Omental fat pad (tissue), 3 donors: ENCODE measurements at regions not wholly inside any gene's neighbourhood (a gene's known extent, or its start where the extent isn't known, plus 50 kb on each side); places are given as distances from the start of the nearest gene placed in this dataset.

Experiments
- ATAC-seq: fragments of 150-250 bp; one replicate; pipeline ENCODE4 v1.9.1; 2016; ENCODE audit warnings: mild to moderate bottlenecking, moderate library complexity; ENCODE audit not compliant: low FRiP score
- DNase-seq: peaks from one replicate; pipeline ENCODE4 v3.0.0-alpha.2; 2019; ENCODE audit warnings: low spot score
- TF ChIP-seq, protein P1 (sequence below), 3 donors: fragments of 450-650 bp; IDR thresholded peaks; one replicate each; pipeline ENCODE4 v1.5.1; 2016 to 2017; ENCODE audit warnings: antibody characterized with exemption in 3 of 3, mild to moderate bottlenecking in 3 of 3, moderate library complexity in 2 of 3

DNA sequence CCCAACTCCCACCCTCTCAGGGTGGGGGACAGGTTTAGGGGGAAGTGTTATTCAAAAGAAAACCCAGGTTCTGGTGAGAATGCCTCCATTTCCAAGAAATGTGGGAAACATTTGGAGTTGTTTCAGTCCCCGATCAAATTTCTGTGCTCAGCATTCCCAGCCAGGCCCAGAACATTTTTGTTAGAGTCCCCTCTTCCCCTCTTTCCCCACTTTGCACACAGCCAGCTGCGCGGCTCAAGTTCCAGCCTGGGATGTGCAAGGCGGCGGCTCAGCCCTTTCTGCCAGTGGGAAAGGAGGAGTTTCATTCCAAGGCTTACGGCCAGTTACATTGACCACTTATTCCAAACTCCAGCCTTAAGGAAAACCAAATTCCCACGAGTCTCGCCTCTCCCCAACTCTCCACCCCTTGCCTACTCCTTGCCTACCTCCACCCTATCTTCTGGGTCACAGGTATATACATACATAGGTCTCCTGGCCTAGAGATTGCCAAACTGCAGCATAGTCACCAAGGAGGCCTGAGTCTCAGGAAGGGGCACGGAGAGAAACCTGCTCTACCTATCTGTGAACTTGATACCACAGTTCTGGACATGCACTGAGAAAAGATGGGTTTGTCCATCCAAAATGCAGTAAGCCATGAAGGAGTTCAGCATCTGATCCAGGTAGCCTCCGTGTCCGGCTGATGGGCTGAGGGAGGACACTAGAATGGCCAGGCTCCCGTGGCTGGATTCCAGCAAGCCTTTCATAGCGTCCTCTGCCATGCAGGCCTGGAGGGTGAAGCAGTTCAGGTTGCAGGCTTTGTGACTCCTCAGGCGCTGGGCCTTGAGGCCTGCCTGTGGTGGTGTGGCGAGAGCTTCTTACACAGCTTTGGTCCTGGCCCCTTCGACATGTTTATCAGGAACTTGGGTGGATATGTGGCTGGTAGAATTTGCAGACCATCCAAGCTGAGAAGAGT, 154.5 kb downstream of the ZFP36L2 start:
- TF ChIP-seq, protein P1, sequence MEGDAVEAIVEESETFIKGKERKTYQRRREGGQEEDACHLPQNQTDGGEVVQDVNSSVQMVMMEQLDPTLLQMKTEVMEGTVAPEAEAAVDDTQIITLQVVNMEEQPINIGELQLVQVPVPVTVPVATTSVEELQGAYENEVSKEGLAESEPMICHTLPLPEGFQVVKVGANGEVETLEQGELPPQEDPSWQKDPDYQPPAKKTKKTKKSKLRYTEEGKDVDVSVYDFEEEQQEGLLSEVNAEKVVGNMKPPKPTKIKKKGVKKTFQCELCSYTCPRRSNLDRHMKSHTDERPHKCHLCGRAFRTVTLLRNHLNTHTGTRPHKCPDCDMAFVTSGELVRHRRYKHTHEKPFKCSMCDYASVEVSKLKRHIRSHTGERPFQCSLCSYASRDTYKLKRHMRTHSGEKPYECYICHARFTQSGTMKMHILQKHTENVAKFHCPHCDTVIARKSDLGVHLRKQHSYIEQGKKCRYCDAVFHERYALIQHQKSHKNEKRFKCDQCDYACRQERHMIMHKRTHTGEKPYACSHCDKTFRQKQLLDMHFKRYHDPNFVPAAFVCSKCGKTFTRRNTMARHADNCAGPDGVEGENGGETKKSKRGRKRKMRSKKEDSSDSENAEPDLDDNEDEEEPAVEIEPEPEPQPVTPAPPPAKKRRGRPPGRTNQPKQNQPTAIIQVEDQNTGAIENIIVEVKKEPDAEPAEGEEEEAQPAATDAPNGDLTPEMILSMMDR (IDR thresholded peaks at IDR 0.05), result no peak

DNA sequence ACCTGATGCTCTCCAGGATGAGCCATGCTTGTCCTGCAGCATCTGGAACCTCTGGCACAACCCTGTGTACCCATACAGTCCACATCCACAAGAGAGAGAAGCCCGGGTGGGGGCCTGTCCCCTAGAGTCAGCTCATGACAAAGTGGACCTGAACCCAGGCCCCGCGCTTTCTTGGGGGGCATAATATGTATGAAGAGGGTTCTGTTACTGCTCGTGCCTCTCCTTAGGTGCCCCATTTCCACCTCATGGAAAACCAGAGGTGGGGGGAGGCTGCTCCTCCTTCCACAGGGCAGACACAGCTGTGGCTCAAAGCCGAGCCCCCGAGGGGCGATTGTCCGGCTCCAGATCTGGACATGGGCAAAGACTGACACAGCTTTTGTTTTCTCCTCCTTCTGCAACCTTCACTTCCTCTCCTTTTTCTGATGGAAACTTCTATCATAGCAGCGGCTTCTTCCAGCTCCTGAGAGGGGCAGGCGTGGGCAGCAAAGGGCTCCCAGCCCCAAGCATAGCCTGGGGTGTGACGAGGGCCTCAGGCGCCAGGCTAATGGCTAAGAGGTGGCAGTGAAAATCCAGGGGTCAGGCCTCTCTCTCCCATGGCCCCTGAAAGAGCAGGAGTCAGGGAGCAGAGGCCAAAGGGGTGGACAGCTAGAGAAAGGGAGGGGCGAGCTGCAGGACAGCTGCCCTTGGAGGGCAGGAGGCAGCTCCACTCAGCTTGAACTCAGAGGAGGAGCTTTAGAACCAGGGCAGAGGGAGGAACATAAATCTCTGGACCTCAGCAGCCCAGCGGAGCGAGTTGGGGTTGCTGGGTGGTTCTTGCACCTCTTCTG, 155.5 kb downstream of the ZFP36L2 start:
- no peak for ATAC-seq
- DNase-seq, result no peak
- TF ChIP-seq, protein P1 (IDR thresholded peaks at IDR 0.05), result no peak

More for the DNA sequence above, 154.5 kb downstream of the ZFP36L2 start:
- no peak for DNase-seq
- no peak for ATAC-seq

DNA sequence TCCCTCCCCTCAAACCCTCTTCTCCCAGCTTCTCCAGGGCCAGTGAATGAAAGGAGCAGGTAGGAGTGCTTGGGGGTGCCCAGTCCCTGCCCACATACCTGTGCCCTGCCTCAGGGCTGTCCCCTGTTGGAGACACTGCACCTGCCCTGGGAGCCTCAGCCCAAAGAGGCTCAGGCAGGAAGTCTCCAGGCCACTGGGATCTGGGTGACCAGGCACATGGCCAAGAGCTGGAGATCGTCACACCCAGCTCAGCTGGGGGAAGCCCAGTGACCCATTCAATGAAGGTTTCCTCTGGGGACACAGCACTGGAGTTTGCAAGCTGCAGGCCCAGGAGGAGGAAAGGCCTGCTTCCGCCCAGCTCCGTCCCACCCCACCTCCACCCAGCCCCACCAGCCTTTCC, 156.4 kb downstream of the ZFP36L2 start:
- TF ChIP-seq, protein P1 (IDR thresholded peaks at IDR 0.05), result no peak
- no peak for ATAC-seq
- no peak for DNase-seq

DNA sequence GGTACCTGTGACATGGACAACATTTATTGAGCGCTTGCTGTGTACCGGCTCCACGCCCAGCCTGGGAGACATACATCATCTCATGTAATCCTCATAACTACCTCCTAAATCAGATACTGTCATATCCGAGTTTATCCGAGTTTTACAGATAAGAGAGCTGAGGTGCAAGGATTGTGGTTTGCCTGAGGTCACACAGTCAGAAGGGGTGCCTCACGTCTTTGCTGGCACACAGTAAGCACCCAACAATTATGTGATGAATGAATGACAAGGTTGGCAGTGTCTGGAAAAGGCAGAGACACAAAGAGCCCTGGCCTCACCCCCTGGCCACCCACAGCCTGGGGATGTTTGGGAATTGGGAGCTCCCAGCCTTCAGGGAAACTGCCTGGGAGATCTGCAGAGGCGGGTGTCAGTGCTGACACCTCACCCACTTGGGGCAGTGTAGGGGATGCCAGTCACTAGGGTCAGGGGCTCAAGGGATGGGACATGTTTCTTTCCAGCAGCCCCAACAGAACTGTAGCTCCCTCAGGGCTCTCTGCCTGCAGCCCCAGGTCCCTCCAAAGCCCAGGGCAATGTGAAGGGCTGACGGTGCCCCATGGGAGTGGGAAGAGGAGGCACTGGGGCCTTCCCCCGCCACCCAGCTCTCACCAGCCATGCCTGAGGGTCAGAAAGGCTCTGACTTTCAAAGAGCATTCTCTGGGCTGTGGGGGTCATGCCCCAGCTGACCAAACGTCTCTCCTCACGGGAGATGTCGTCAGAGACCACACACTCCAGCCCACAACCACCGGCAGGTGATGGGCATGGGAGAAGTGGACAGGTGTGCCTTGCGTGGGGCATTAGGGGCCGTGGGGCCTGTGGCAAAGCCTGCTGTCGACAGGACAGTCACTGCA, 157.5 kb downstream of the ZFP36L2 start:
- no peak for DNase-seq
- TF ChIP-seq, protein P1 (IDR thresholded peaks at IDR 0.05), result no peak
- no peak for ATAC-seq

DNA sequence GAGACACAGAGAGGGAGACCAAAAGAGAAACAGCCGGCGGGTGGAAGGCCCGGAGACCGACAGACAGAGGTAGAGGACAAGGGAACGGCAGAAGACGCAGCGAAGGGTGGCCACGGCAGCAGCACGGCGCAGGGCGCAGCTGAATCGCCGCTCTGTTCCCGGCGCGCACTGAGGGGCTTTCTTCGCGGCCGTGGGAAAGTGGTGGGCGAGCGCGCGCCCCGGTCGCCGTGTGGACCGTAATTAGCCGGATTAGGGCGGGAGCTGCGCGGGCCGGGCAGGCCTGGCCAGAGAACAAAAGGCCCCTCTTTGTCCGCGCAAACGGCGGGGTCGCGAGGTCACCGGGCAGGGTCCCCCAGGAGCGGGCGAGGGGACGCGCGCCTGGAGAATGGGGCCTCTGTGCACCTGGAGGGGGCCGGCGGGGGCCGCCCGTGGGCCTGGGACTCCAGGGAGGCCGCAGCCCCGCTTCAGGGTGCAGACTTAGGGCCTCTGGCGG, 158.3 kb downstream of the ZFP36L2 start:
- DNase-seq, result no peak

More for the DNA sequence above, 158.3 kb downstream of the ZFP36L2 start:
- no peak for ATAC-seq
- TF ChIP-seq, protein P1 (IDR thresholded peaks at IDR 0.05), result no peak
